ENCODE measurements at regions not wholly inside any gene's neighbourhood (a gene's known extent, or its start where the extent isn't known, plus 50 kb on each side); places are given as distances from the start of the nearest gene placed in this dataset.

DNA sequence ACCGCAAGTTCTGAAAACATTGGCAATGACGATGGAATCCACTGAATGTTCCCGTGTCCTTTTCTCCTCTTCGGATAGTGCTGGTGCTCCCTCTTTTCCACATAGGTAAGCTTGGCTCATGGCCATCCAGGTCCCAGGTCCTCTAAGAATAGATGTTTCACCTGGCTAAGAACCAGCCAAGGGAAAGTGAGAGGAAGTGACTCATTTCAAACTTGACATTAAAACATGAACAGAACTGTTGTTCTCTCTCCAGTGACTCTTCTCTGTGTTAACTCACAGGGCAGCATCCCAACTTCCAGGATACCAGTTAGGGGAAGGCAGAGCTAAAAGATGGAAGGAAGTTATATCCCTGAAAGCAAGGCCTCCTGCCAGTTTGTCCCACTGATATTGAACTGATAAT lies 493.8 kb upstream of the CHRM3 start:
- ChIA-PET CTCF (no interaction called here), POLR2A (no interaction called here)
- no peak for DNase-seq (ENCODE audit: low read depth in 1 of 2, low spot score in 1 of 2)
- TF ChIP-seq, protein P1, sequence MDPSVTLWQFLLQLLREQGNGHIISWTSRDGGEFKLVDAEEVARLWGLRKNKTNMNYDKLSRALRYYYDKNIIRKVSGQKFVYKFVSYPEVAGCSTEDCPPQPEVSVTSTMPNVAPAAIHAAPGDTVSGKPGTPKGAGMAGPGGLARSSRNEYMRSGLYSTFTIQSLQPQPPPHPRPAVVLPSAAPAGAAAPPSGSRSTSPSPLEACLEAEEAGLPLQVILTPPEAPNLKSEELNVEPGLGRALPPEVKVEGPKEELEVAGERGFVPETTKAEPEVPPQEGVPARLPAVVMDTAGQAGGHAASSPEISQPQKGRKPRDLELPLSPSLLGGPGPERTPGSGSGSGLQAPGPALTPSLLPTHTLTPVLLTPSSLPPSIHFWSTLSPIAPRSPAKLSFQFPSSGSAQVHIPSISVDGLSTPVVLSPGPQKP (IDR thresholded peaks at IDR 0.05; ENCODE audit: low read depth, low read length), result no peak
- TF ChIP-seq POLR2AphosphoS2 (conservative IDR thresholded peaks at IDR 0.05; ENCODE audit: low read length) (no peak), MAFK (IDR thresholded peaks at IDR 0.05; ENCODE audit: partially characterized antibody) (no peak), HOXB5 (CRISPR knock-in tag; IDR thresholded peaks at IDR 0.05) (no peak)
- no peak for ATAC-seq
- WGBS (ENCODE audit: missing lambda C conversion rate), result 46% methylated on average over 4 of the region's 4 CpGs
- FAIRE-seq, result no peak
- H3K27ac ChIP-seq, result no peak overlapping the region
- H3K4me1 ChIP-seq, result no peaks in the 10 kb centered on the region
- no peaks in the 10 kb centered on the region for H3K9me3 ChIP-seq
- no peak overlapping the region for H3K4me2 ChIP-seq
- no peak overlapping the region for H3K4me3 ChIP-seq

- ChIA-PET CTCF (no interaction called here), POLR2A (no interaction called here)
- DNase-seq (ENCODE audit: low read depth in 1 of 2, low spot score in 1 of 2) (no peak), ATAC-seq (no peak), FAIRE-seq (no peak)
- WGBS (ENCODE audit: missing lambda C conversion rate), result 7% methylated on average over 8 of the region's 8 CpGs
- no peaks in the 10 kb centered on the region for H3K4me1 ChIP-seq
- H3K27ac ChIP-seq, result no peak overlapping the region
- TF ChIP-seq HOXB5 (CRISPR knock-in tag; IDR thresholded peaks at IDR 0.05), result no peak
- TF ChIP-seq TP53 (CRISPR knock-in tag; IDR thresholded peaks at IDR 0.05), result no peak
- TF ChIP-seq JUN (IDR thresholded peaks at IDR 0.05), result no peak
- no peak for TF ChIP-seq TFCP2L1 (CRISPR knock-in tag; IDR thresholded peaks at IDR 0.05)
- TF ChIP-seq HOXB13 (CRISPR knock-in tag; IDR thresholded peaks at IDR 0.05; ENCODE audit: low read depth), result no peak
- TF ChIP-seq, protein P2, sequence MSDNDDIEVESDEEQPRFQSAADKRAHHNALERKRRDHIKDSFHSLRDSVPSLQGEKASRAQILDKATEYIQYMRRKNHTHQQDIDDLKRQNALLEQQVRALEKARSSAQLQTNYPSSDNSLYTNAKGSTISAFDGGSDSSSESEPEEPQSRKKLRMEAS (IDR thresholded peaks at IDR 0.05), result no peak
- TF ChIP-seq CEBPB (IDR thresholded peaks at IDR 0.05), result no peak
- no peak for TF ChIP-seq PHF8 (IDR thresholded peaks at IDR 0.05; ENCODE audit: borderline replicate concordance, low read depth)
- no peak for TF ChIP-seq USF2 (IDR thresholded peaks at IDR 0.05)
- TF ChIP-seq GATA3 (IDR thresholded peaks at IDR 0.05; ENCODE audit: borderline replicate concordance), result no peak
- TF ChIP-seq ZNF302 (CRISPR knock-in tag; IDR thresholded peaks at IDR 0.05), result no peak
- H3K4me2 ChIP-seq, result peak overlapping the region; percentile 32; the same call in 2 of the 3 replicates
- H3K4me3 ChIP-seq, result no peak overlapping the region
- H3K9me3 ChIP-seq, result no peaks in the 10 kb centered on the region
Observed at GRCh38 chr1:238861342-238862066, 524.9 kb upstream of the CHRM3 start.

GRCh38 chr1:238833919-238834318 lies 552.4 kb upstream of the CHRM3 start:
- no peaks in the 10 kb centered on the region for H3K4me1 ChIP-seq
- no peak overlapping the region for H3K4me2 ChIP-seq
- no peak for FAIRE-seq
- H3K4me3 ChIP-seq, result no peak overlapping the region
- ATAC-seq, result no peak
- TF ChIP-seq EHF (CRISPR knock-in tag; IDR thresholded peaks at IDR 0.05) (no peak), MAFK (IDR thresholded peaks at IDR 0.05; ENCODE audit: partially characterized antibody) (peak; percentile 32), CEBPB (IDR thresholded peaks at IDR 0.05) (no peak), POLR2AphosphoS2 (conservative IDR thresholded peaks at IDR 0.05; ENCODE audit: low read length) (no peak), RARB (CRISPR knock-in tag; IDR thresholded peaks at IDR 0.05) (no peak), REST (IDR thresholded peaks at IDR 0.05) (no peak)
- TF ChIP-seq, protein P2 (IDR thresholded peaks at IDR 0.05), result no peak
- H3K9me3 ChIP-seq, result no peaks in the 10 kb centered on the region; the same call in 2 of the 3 replicates
- CTCF ChIA-PET, result no interaction called here
- no peak overlapping the region for H3K27ac ChIP-seq
- DNase-seq (ENCODE audit: low read depth in 1 of 2, low spot score in 1 of 2), result no peak
- POLR2A ChIA-PET, result no interaction called here
